NOMO-1 (cell line): ENCODE measurements at regions not wholly inside any gene's neighbourhood (a gene's known extent, or its start where the extent isn't known, plus 50 kb on each side); places are given as distances from the start of the nearest gene placed in this dataset.
"Not testable (repeated sequence)": the region's sequence is repeated elsewhere in the genome, so short reads cannot be mapped to it uniquely, and the experiment has no call there.

Source experiments
- DNase-seq, 2 experiments: peaks; one replicate each; lab custom pipeline; 2025; ENCODE audit not compliant: unreplicated experiment in 2 of 2; lab: John Stamatoyannopoulos, UW

DNA sequence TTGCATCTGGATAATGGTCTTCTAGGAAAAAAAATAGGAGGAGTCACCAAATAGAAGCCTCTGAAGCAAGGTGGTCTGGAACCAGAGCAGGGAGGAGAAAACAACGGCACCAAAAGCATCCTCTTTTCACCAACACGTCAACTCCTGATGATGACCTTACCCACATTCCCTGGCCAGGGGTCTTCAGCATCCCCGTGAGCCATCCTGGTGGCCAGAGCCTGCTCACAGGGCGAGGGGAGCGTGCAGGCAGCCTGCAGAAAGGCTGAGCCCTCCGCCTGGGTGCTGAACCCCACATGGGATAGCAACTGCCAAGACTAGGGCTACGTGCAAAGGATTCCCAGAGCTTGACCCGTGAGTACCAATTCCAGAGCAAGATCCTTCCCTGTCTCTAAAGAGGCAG, 191.0 kb downstream of the NDUFA10 start:
- DNase-seq: no peak

DNA sequence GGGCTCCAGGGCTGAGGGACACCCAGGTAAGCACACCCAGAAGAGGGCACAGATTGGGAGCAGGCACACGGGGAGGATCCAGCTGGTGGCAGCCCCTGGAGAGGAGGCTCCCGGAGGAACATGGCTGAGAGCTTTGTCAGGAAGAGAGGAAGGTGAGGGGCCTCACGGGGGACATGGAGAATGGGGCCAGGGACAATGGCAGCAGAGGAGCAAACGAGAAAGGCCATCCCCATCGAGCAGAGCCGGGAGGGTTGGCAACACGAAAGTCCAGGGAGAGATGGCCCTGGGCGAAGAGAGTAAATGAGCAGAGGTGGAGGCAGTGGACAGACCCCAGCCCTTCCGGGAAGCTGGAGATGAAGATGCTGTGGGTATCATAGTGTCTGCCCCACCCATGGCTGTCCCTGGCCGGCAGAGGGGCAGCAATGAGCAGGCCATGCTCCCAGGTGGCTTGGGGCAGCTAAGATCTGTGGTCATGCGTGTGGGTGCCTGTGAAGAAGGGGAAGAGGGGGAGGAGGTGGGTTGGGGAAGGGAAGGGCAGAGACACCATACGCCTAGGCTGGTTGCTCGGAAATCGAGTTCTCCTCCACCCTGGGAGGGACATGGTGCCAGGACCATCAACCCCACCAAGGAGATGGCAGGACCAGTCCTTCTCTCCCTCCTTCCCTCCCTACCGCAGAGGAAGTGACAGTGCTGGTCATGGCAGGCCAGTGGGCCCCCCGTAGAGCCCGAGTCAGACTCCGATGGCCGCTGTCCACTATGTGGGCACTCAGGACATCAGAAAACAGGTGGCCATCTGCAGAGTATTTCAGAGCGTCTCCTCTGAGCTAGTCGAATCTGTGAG, 191.7 kb downstream of the NDUFA10 start:
- DNase-seq: no peak

DNA sequence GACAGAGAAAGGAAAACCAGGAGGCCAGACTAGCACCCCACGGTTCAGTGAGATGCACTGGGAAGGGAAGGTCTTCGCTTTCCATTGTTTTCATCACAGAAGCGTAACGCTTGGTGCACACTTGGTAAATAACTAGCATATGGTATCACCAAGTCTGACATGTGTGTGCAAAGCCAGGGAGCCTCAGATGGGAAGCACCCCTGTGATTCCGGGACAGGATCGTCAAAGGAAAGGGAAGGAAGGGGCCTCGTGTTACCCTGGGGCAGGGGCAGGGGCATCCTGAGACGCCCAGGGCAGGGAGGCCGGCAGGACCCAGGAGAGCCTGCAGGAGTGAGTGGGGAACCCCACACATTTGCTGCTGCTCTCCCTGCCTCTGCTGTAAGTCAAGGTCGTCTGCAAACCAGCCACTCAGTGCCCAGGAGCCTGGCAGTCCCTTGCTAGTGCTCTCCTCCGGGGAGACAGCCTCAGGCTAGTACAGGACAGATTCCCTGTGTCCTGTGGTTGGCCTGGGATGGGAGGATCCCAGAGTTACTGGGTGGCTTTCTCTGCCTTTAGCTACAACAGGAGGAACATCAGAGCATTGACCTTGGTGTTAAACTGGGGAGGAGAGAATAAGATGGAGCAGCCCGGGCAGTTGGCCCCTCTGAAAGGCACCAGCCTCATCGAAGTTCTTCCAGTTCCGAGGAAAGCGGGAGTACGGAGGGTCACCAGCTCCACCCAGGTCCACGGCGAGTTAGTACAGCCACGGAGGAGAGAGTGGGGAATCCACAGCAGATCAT, 192.5 kb downstream of the NDUFA10 start:
- DNase-seq: no peak

DNA sequence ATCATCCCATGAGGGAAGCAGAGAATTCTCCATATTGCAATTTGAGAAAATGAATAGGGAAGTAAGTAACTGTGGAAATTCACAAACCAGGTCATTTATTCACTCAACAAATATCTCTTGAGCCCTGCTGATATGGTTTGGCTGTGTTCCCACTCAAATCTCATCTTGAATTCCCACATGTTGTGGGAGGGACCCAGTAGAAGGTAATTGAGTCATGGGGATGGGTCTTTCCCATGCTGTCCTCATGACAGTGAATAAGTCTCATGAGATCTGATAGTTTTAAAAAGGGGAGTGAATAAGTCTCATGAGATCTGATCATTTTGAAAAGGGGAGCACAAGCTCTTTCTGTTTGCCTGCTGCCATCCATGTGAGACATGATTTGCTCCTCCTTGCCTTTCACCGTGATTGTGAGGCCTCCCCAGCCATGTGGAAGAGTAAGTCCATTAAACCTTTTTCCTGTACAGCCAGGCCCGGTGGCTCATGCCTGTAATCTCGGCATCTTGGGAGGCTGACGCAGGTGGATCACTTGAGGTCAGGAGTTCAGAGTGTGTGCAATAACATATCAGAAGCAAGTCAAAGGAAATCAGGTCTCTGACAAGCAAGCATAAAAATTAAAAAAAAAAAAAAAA, 193.2 kb downstream of the NDUFA10 start:
- DNase-seq: no peak

DNA sequence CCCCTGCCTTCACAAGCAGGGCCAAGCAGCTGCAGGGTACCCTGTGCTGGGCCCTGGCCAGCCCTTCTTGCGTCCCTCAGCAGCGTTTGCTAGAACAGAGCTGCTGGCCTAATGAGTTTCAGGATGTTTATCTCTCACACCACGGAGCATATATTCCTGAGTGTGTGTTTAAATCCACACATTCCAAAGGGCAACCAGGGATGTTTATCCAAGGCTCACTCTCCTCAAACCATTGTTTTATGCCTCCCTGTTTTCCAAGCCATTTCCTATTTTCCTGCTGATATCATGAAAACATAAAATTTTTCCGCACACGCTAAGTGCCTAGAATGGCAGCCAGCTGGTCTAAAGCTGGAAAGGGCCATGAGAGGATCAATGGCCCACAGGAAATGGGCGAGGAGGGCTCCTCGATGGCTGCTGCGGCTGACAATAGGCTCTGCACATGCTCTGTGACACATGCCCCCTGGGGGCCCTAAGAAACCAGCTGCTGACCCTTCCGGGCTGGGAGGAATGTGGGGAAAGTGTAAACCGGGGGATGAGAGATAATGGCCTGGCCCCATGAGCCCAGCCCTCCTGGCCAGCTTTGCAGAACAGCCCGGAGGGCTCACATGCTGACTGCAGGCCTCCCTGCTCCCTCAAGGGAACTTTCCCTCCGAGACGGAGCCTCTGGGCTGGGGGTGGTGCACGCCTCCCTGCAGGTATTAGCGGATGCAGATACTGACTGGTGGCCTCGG, 194.0 kb downstream of the NDUFA10 start:
- no peak for DNase-seq

DNA sequence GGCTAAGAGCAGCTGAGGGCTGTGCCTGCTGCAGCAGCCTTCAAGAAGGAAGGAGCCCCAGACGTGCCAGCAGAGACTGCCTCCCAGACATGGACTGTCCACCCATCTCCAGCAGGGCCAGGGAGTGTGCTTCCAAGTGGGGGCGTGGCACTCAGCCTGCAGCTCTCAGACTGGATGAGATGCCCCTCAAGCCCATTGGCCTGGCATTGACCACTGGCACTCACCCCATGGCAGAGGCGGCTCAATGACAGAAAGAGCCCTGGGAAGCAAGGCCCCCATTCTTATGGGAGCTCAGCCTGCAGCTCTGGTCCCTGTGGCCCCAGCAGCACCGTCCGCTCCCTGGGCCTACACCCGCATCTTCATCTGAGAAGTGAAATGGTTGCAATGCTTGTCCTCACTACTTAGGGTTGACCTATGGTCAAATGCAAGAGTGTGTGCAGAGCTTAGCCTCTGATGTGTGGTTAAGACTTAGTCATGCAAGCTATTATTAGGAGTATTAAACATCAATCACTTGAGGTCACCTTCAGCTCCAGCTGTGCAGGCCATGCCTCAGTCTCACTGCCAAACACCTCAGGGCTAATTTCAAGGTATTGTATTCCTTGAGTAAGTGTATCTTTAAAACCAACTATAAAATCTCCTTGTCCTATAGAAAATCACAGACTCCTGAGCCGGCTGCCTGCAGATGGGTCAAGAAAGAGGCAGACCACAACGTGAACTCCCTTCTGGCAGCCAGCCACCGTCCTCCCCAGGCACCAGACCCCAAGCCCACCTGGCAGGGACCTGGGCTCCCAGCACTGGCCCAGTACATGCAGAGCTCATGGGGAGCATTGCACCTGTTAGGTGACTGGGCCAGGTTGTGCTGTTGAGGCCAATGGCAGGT, 194.8 kb downstream of the NDUFA10 start:
- DNase-seq: no peak

DNA sequence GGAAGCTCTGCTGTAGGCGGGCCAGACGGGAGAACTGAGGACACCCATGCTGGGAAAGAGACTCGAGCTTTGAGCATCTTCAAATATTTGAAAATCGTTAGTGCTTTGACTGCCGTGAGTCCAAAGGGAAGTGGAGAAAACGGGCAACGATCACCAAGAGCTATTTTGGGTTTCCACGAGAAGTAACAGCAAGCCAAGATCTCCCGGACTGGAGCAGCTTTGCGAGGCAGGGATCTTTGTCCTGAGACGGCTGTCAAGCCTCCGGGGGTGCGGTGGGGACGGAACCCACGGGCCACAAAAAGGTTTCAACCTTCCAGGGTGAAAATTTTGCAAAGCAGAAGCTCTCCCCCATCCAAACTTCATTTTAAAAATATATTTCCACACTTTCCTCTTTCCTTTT, 195.8 kb downstream of the NDUFA10 start:
- DNase-seq: peak in 1 of 2 experiments; percentile 41

DNA sequence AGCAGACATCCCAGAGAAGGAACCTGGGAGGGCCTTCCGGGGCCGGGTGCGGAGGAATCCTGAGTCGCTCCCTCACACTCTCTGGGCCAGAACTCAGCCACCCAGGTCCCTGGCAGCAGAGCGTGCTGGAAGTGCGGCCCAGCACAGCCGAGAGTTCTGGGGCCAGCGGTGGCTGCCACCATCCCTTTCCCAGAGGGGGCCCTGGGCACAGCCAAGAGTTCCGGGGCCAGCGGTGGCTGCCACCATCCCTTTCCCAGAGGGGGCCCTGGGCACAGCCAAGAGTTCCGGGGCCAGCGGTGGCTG, 196.2 kb downstream of the NDUFA10 start:
- DNase-seq: not testable (repeated sequence)

DNA sequence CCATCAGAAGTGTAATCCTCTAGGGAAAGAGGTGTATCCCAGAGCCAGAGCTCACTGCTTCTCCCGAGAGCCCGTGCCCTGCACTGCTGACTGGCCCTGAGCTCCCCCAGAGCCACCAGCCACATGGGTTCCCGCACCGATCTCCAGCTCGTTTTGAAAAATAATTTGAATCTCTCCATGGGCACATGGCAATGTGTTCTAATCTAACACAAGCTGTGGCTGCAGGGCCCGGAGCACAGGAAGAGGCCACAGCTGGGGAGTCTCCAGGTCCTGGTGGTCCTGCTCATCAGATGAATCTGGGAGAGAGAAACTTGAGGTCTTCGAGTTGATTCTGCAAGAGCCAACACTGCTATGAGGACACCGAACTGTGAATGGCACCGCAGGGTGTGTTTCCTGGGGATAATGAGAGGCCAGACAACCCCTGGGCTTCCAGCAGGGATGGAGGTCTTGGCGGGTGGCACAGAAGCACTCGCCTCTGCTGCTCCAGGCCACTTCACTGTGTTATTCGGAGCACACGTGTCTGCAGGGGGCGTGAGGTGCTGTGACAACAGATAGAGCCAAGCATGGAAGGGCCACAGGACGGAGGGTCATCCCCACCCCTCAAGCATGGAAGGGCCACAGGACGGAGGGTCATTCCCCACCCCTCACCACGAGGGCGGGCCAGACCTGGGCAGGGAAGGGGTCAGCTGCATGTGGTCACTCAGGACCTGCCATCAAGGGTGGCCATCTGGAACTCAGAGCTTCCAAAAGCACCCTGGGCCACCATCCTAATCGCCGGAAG, 196.8 kb downstream of the NDUFA10 start:
- DNase-seq: no peak

DNA sequence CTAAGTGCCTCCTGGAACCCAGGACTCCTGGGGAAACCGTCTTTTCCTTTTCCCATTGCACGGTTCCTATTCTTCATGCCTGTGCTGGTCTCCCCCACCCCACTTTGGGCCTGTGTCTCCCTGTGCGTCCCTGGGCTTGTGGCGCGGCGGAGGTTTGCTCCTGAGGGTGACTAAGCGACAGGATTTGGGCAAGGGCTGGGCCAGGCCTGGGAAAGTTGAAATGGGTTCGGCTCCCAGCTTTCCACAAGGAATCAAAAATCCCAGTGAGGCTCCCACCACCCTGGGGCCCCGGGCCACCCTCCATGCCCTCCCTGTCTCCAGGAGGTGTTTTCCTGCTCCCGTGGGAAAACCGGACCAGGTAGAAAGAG, 197.6 kb downstream of the NDUFA10 start:
- DNase-seq: no peak

DNA sequence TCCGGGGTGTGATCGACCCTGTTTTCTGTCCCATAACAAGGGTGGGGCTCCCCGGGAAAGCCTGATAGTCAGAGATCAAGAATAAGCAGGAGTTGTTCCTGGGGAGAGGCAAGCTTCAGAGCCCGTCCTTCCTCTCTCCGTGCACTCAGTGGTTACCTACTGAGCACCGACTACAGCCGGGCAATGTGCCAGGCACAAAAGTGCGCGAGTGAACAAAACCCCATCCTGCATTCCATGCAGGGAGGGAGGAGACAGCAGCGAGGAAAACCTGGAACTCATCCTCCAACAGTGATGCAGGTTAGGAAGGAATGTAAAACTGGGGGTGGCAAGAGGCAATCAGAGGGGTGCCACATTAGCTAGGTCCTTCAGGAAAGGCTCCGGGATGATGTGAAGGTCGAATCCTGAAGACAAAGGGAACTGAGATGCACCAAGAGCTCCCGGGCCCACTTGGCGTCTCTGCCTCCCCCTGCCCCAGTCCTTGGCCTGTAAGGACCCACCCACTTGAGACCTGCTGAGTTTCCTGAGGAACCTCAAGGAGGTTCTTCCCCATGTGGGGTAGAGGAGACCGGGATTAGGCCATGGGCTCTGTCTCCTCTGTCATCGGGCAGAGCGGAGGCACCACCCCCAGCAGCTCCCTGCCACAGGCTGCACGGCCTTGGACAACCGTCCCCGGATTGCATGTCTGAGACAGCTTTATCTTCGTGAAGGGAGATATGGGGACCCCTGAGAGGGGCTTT, 198.2 kb downstream of the NDUFA10 start:
- DNase-seq: no peak

DNA sequence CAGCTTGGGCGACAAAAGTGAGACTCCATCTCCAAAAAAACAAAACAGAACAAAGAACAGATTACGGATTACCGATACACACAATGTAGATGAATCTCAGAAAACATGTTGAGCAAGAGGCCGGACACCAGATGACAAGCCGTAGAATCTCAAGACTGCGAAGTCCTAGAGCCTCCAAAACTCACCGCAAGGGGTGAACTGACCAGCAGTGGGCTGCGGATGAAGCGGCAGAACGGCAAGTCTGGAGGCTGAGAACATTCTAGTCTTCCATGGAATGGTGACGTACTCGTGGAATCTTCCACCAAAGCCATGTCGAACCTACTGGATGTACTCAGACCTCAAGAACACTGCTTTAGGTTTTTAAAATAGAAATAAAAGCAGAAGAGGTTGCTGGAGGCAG, 198.8 kb downstream of the NDUFA10 start:
- DNase-seq: no peak

DNA sequence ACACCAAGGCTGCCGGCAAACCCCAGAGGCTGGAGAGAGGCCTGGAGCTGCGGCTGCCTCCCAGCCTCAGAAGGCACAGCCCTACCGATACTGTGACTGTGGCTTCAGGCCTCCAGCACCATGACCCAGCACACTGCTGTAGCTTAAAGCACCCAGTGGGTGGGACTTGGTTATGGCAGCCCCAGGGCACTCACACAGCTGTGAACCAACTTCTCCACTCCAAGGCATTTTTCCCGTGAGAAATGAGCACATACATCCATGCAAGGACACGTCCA, 199.5 kb downstream of the NDUFA10 start:
- DNase-seq: no peak

DNA sequence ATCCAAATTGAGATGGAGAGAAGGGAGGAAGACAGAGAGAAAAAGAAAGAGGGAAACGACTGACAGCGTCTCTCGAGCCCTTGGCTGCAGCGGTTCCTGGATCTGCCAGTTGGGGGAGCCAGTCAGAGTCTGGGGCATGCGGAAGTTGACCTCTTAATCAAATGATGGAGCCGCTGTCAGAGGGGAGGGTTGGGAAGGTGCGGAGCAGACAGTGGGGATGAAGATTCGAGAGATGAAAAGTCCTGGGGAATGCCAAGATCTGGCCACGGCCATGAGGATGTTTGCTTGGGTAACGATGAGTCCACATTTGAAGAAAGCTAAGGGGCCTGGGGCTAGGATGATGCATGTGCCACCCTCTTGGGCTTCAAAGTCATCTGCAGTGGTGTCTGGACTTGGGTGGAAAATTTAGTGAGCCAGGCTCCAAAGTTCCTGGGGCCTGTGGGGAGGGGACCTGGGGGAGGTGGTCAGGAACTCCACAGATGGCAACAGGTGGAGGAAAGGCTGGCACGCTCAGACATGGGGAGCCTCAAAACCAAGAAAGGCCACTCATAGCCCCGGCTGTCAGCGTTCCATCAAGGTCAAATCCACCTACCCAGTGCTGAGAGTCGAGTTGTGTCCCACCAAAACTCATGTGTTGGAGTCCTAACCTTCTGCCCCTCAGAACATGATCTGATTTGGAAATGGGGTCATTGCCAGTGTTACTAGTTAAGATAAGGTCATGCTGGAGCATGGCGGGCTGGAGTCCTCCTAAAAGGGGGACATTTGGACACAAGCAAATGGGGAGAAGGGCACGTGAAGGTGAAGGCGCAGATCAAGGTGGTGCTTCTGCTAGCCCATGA, 200.1 kb downstream of the NDUFA10 start:
- no peak for DNase-seq

DNA sequence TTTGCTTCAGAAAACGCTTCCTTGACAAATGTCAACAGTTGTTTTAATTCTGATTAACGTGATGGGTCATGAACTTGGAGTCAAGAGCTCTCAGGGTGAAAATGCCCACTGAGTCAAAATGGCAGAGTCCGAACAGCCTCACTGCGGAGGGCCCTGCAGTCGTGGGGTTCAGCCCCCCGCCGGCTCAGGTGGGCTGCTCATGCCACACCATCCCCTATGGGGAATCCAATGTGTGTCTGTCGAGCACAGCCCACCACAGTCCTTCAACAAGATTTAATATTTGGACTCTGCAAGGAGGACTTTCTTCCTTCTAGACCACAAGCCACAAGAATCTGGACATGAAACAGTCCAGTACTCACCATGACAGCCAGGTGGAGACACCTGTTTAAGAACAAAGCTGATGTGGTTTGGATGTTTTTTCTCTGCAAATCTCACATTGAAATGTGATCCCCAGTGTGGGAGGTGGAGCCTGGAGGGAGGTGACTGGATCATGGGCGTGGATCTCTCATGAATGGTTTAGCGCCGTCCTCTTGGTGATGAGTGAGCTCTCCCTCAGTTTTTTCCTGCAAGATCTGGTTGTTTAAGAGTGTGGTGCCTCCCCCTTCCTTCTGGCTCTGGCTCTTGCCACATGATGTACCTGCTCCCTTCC, 201.0 kb downstream of the NDUFA10 start:
- DNase-seq: no peak

DNA sequence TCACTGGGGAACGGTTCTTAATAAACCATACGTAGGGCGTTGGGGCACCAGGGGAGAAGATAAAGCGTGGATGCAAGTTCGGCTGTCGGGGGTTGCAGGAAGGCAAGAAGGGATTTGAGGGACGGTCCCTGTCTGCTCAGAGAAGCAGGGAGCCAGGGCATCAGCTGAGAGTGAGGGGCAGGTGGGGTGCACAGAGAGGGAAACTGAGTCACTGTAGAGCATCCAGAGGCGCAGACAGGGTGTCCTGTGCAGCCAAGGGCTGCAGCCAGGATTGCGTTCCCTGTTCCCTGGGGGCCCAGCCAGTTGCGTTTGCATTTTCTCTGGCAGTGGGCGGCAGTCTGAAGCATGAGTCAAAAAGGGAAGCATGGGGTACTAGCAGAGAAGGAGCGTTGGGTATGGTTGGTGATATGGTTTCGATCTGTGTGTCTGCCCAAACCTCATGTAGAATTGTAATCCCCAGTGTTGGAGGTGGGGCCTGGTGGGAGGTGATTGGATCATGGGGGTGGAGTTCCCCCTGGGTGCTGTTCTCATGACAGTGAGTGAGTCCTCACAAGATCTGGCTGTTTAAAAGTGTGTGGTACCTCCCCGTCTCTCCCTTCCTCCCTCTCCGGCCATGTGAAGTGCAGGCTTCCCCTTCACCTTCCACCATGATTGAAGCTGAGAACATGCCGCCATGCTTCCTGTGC, 202.9 kb downstream of the NDUFA10 start:
- DNase-seq: no peak

DNA sequence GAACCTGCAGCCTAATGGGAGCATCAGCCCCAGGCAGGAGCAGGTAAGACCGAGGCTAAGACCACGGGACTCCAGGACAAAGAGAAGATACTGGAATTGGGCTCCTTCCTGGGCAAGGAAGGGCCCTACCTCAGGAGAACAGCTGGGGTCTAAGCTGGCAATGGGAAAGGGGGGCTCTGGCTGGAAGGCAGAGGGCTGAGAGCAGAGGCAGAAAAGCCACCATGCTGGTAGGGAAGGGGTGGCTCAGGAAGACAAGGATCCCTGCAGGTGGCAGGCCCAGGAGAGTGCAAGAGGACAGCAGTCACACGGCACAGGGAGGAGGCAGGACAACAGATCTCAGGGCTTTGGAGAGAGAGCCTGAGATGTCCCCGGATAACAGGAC, 203.5 kb downstream of the NDUFA10 start:
- no peak for DNase-seq
